IMR-90 (cell line): ENCODE measurements at regions not wholly inside any gene's neighbourhood (a gene's known extent, or its start where the extent isn't known, plus 50 kb on each side); places are given as distances from the start of the nearest gene placed in this dataset.

Experiments used
- ATAC-seq: fragments of 200-7000 bp; cut with Tn5 transposase; 2 replicates; pipeline ENCODE4 v1.9.1; 2020; ENCODE audit warnings: low read depth, mild to moderate bottlenecking, moderate library complexity
- BruUV-seq: library from RNA; stranded (reverse); fragments of 400-500 nt; replicated peaks from 2 replicates; lab custom pipeline; 2021; lab: Mats Ljungman, UMichigan
- CTCF ChIA-PET: fragments of 300-600 bp; formaldehyde crosslinking; extraction: SDS; loops from one replicate; lab custom pipeline; 2021; ENCODE audit warnings: antibody characterized with exemption; lab: Yijun Ruan, JAX
- POLR2A ChIA-PET: fragments of 300-600 bp; sonication (Branson Sonifier 250); formaldehyde crosslinking; loops from one replicate; lab custom pipeline; 2022; ENCODE audit warnings: antibody characterized with exemption; ENCODE audit not compliant: unreplicated experiment; lab: Charles Lee
- DNase-seq: peaks from one replicate; pipeline ENCODE4 v3.0.0; 2013
- H2AFZ ChIP-seq: replicated peaks from 2 replicates; pipeline ENCODE3; 2013; ENCODE audit warnings: low read length, mild to moderate bottlenecking; ENCODE audit not compliant: poor library complexity
- H2AK5ac ChIP-seq: 2 replicates; pipeline ENCODE4 v1.6.1; 2013; ENCODE audit warnings: low read depth, low read length, inconsistent platforms
- H2AK9ac ChIP-seq: replicated peaks from 2 replicates; pipeline ENCODE3; 2013; ENCODE audit warnings: mild to moderate bottlenecking, low read depth, low read length, moderate library complexity; ENCODE audit not compliant: poor library complexity
- H2BK120ac ChIP-seq: 2 replicates; pipeline ENCODE4 v1.6.1; 2013; ENCODE audit warnings: low read depth, low read length, inconsistent platforms
- H2BK15ac ChIP-seq: 3 replicates; pipeline ENCODE4 v1.6.1; 2013; ENCODE audit warnings: low read depth, low read length, inconsistent platforms
- H2BK20ac ChIP-seq: 2 replicates; pipeline ENCODE4 v1.6.1; 2013; ENCODE audit warnings: low read depth, mild to moderate bottlenecking, inconsistent platforms, low read length, moderate library complexity
- H2BK5ac ChIP-seq: 2 replicates; pipeline ENCODE4 v1.6.1; 2013; ENCODE audit warnings: mild to moderate bottlenecking, low read depth, low read length, inconsistent platforms; ENCODE audit not compliant: poor library complexity, severe bottlenecking
- H3K14ac ChIP-seq: replicated peaks from 2 replicates; pipeline ENCODE4 v1.6.1; 2013; ENCODE audit warnings: low read depth, low read length, inconsistent platforms
- H3K18ac ChIP-seq: 2 replicates; pipeline ENCODE4 v1.6.1; 2013; ENCODE audit warnings: low read depth, low read length, control low read depth
- H3K23ac ChIP-seq: 2 replicates; pipeline ENCODE4 v1.6.1; 2013; ENCODE audit warnings: low read depth, low read length, inconsistent platforms
- H3K27ac ChIP-seq: 2 replicates; pipeline ENCODE4 v1.5.1; 2013; ENCODE audit warnings: mild to moderate bottlenecking, control low read depth, low read length; ENCODE audit not compliant: insufficient read depth
- H3K27me3 ChIP-seq: 2 replicates; pipeline ENCODE4 v1.6.1; 2013; ENCODE audit warnings: low read length; ENCODE audit not compliant: control insufficient read depth, insufficient read depth
- H3K36me3 ChIP-seq: 2 replicates; pipeline ENCODE4 v1.6.1; 2013; ENCODE audit warnings: low read length, mixed read lengths; ENCODE audit not compliant: control insufficient read depth, insufficient read depth
- H3K4ac ChIP-seq: 2 replicates; pipeline ENCODE4 v1.6.1; 2013; ENCODE audit warnings: low read depth, low read length, inconsistent platforms
- H3K4me1 ChIP-seq: 2 replicates; pipeline ENCODE4 v1.6.1; 2013; ENCODE audit warnings: low read length, mixed read lengths; ENCODE audit not compliant: control insufficient read depth, insufficient read depth
- H3K4me2 ChIP-seq: 2 replicates; pipeline ENCODE4 v1.6.1; 2013; ENCODE audit warnings: low read depth, mild to moderate bottlenecking, control low read depth, low read length, moderate library complexity
- H3K4me3 ChIP-seq: 2 replicates; pipeline ENCODE4 v1.5.1; 2013; ENCODE audit warnings: low read depth, mild to moderate bottlenecking, control low read depth, low read length, moderate library complexity; ENCODE audit not compliant: insufficient read depth
- H3K56ac ChIP-seq: 2 replicates; pipeline ENCODE4 v1.6.1; 2013; ENCODE audit warnings: low read length, inconsistent platforms; ENCODE audit not compliant: insufficient read depth; ENCODE audit errors: extremely low read depth
- H3K79me1 ChIP-seq, 2 experiments: 2 replicates each; pipeline ENCODE4 v1.6.1; 2013; ENCODE audit warnings: low read length in 2 of 2, inconsistent platforms in 1 of 2, low read depth in 1 of 2
- H3K9ac ChIP-seq: 2 replicates; pipeline ENCODE4 v1.6.1; 2013; ENCODE audit warnings: low read depth, low read length, control low read depth
- H3K9me1 ChIP-seq: 2 replicates; pipeline ENCODE4 v1.6.1; 2013; ENCODE audit warnings: low read length, inconsistent platforms; ENCODE audit not compliant: insufficient read depth
- H3K9me3 ChIP-seq: 2 replicates; pipeline ENCODE4 v1.6.1; 2013; ENCODE audit warnings: low read length; ENCODE audit not compliant: control insufficient read depth, insufficient read depth
- H4K20me1 ChIP-seq: 2 replicates; pipeline ENCODE4 v1.6.1; 2013; ENCODE audit warnings: low read length, inconsistent platforms; ENCODE audit not compliant: insufficient read depth
- H4K5ac ChIP-seq: 2 replicates; pipeline ENCODE4 v1.6.1; 2013; ENCODE audit warnings: mild to moderate bottlenecking, low read depth, low read length, control low read depth
- H4K8ac ChIP-seq, 2 experiments: 2 replicates each; pipeline ENCODE4 v1.6.1; 2013; ENCODE audit warnings: low read depth in 2 of 2, low read length in 2 of 2, control low read depth in 1 of 2, inconsistent platforms in 1 of 2
- H4K91ac ChIP-seq: 2 replicates; pipeline ENCODE4 v1.6.1; 2013; ENCODE audit warnings: low read depth, low read length, inconsistent platforms; ENCODE audit not compliant: insufficient read depth
- BHLHE40 ChIP-seq: fragments of 150-350 bp; IDR thresholded peaks from 2 replicates; pipeline ENCODE4 v1.6.1; 2016; ENCODE audit warnings: mild to moderate bottlenecking, low read depth, low read length
- CHD1 ChIP-seq: IDR thresholded peaks from 2 replicates; pipeline ENCODE4 v1.6.1; 2012; ENCODE audit warnings: low read depth, low read length, improper control_type of control experiment
- FOS ChIP-seq: fragments of 150-350 bp; IDR thresholded peaks from 2 replicates; pipeline ENCODE4 v1.6.1; 2016; ENCODE audit warnings: low read depth, low read length
- MAFK ChIP-seq: IDR thresholded peaks from 2 replicates; pipeline ENCODE4 v1.6.1; 2012; ENCODE audit warnings: low read depth, low read length, improper control_type of control experiment
- MXI1 ChIP-seq: IDR thresholded peaks from 2 replicates; pipeline ENCODE4 v1.6.1; 2012; ENCODE audit warnings: low read depth, mild to moderate bottlenecking, low read length, moderate library complexity, borderline replicate concordance
- NFE2L2 ChIP-seq: fragments of 150-350 bp; IDR thresholded peaks from 2 replicates; pipeline ENCODE4 v1.6.1; 2016; ENCODE audit warnings: low read depth, mild to moderate bottlenecking, low read length
- POLR2A ChIP-seq: IDR thresholded peaks from 2 replicates; pipeline ENCODE4 v1.6.1; 2012; ENCODE audit warnings: mild to moderate bottlenecking, low read depth, low read length
- RCOR1 ChIP-seq: IDR thresholded peaks from 2 replicates; pipeline ENCODE4 v1.6.1; 2012; ENCODE audit warnings: mild to moderate bottlenecking, low read length, improper control_type of control experiment; ENCODE audit not compliant: insufficient replicate concordance
- SMC3 ChIP-seq: fragments of 150-350 bp; IDR thresholded peaks from 2 replicates; pipeline ENCODE4 v1.6.1; 2016; ENCODE audit warnings: low read depth, mild to moderate bottlenecking, antibody characterized with exemption, low read length, moderate library complexity
- WGBS, 2 experiments: methylation state at CpG; one replicate each; pipeline versions ENCODE4 v1.1.5 to v1.1.7; 2013; ENCODE audit warnings: missing lambda C conversion rate in 2 of 2; ENCODE audit not compliant: insufficient read length in 1 of 2; ENCODE audit errors: extremely low coverage in 2 of 2; 5-methylcytosine and 5-hydroxymethylcytosine counted together
- dilution Hi-C: fragments of 300-500 bp; cut with HindIII; formaldehyde crosslinking; loops from one replicate; pipeline ENCODE4 v1.14.3; 2018; ENCODE audit warnings: low sequenced_read_pairs; ENCODE audit not compliant: unreplicated experiment
- in situ Hi-C: fragments of 300-500 bp; cut with MboI; formaldehyde crosslinking; loops from 3 replicates; pipeline ENCODE4 v1.14.3; 2019; ENCODE audit warnings: low sequenced_read_pairs, inconsistent platforms, mixed read lengths
- intact Hi-C: fragments of 100-400 bp; cut with micrococcal nuclease; formaldehyde crosslinking; loops from 2 replicates; pipeline ENCODE4 v1.10.0; 2022
- TF ChIP-seq, protein P1 (sequence below): conservative IDR thresholded peaks from 2 replicates; pipeline ENCODE4 v1.5.1; 2012; ENCODE audit warnings: mild to moderate bottlenecking, low read depth, low read length, improper control_type of control experiment
- TF ChIP-seq, protein P2 (sequence below): fragments of 150-350 bp; IDR thresholded peaks from 2 replicates; pipeline ENCODE4 v1.6.1; 2016; ENCODE audit warnings: low read depth, mild to moderate bottlenecking, low read length, moderate library complexity, borderline replicate concordance
- TF ChIP-seq, protein P3 (sequence below): fragments of 150-350 bp; IDR thresholded peaks from 2 replicates; pipeline ENCODE4 v1.6.1; 2017; ENCODE audit warnings: mild to moderate bottlenecking, antibody characterized with exemption, low read length, low read depth

DNA sequence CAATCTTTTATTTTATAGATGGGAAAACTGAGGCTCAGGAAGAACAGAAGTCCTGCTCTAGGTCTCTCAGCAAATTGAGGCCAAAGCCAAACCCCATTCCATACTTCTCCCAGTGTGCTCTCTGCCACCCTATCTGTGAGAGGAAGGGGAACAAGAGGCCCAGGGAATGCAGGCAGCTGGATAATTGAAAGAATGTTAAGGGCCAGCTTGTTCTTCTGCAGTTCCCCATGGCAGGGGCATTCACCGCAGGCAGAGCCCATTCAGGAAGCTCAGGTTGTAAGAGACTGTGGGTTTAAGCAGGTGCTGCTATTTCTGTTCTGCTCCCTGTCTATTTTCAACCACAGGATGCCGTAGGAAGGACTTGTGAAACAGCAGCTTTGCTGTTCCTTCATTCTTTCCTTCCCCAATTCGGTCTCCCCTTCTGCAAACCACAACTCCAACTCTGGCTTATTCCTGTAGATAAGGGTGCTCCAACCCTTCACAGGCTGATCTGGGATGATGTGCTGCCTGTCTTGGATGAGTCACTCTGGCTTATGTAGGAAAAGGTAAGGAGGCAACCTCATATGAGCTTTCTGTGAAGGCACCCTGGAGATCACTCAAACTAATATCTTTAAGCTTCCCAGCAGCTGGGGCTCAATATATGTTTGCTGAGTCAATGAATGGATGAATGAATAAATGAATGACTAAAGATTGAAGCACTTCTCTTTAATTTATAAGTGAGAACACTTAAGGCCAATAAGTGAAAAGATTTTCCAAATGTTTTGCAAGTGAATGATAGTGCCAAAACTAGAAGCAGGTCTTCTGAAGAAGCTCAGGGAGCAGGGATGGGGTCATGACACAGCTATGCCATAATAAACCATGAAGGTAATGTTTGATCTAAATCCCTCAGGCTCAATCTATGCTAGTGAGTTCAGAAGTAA, 377.6 kb downstream of the BRINP1 start:
- in situ Hi-C loops (no loop called here), dilution Hi-C loops (no loop called here), intact Hi-C loops (no loop called here)
- H3K27ac ChIP-seq, result no peak overlapping the region
- H2AK9ac ChIP-seq, result no peak overlapping the region
- no peaks in the 10 kb centered on the region for H3K4me1 ChIP-seq
- H2AFZ ChIP-seq, result no peak overlapping the region
- no peak overlapping the region for H3K23ac ChIP-seq
- TF ChIP-seq SMC3 (no peak), MAFK (no peak), MXI1 (no peak), NFE2L2 (no peak), POLR2A (no peak), RCOR1 (no peak), FOS (no peak), BHLHE40 (no peak), CHD1 (no peak)
- TF ChIP-seq, protein P1, sequence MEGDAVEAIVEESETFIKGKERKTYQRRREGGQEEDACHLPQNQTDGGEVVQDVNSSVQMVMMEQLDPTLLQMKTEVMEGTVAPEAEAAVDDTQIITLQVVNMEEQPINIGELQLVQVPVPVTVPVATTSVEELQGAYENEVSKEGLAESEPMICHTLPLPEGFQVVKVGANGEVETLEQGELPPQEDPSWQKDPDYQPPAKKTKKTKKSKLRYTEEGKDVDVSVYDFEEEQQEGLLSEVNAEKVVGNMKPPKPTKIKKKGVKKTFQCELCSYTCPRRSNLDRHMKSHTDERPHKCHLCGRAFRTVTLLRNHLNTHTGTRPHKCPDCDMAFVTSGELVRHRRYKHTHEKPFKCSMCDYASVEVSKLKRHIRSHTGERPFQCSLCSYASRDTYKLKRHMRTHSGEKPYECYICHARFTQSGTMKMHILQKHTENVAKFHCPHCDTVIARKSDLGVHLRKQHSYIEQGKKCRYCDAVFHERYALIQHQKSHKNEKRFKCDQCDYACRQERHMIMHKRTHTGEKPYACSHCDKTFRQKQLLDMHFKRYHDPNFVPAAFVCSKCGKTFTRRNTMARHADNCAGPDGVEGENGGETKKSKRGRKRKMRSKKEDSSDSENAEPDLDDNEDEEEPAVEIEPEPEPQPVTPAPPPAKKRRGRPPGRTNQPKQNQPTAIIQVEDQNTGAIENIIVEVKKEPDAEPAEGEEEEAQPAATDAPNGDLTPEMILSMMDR, result no peak
- TF ChIP-seq, protein P2, sequence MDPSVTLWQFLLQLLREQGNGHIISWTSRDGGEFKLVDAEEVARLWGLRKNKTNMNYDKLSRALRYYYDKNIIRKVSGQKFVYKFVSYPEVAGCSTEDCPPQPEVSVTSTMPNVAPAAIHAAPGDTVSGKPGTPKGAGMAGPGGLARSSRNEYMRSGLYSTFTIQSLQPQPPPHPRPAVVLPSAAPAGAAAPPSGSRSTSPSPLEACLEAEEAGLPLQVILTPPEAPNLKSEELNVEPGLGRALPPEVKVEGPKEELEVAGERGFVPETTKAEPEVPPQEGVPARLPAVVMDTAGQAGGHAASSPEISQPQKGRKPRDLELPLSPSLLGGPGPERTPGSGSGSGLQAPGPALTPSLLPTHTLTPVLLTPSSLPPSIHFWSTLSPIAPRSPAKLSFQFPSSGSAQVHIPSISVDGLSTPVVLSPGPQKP, result no peak
- TF ChIP-seq, protein P3, sequence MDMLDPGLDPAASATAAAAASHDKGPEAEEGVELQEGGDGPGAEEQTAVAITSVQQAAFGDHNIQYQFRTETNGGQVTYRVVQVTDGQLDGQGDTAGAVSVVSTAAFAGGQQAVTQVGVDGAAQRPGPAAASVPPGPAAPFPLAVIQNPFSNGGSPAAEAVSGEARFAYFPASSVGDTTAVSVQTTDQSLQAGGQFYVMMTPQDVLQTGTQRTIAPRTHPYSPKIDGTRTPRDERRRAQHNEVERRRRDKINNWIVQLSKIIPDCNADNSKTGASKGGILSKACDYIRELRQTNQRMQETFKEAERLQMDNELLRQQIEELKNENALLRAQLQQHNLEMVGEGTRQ, result no peak
- H2BK120ac ChIP-seq, result no peak overlapping the region
- ChIA-PET POLR2A (no interaction called here), CTCF (no interaction called here)
- peaks cover 12% of the 10 kb centered on the region for H3K9me3 ChIP-seq
- no peaks in the 10 kb centered on the region for H3K79me1 ChIP-seq
- no peak overlapping the region for H3K4me3 ChIP-seq
- H3K4me2 ChIP-seq, result no peak overlapping the region
- H3K56ac ChIP-seq, result no peak overlapping the region
- no peaks in the 10 kb centered on the region for H3K36me3 ChIP-seq
- no peak overlapping the region for H4K8ac ChIP-seq
- H2BK20ac ChIP-seq, result no peak overlapping the region
- no CpG with 5 or more reads among the region's 3 CpGs for WGBS, 2 experiments
- no peaks in the 10 kb centered on the region for H4K20me1 ChIP-seq
- no peak overlapping the region for H2BK15ac ChIP-seq
- no peaks in the 10 kb centered on the region for H3K27me3 ChIP-seq
- no peak overlapping the region for H3K9ac ChIP-seq
- no peak for DNase-seq
- no peak overlapping the region for H3K18ac ChIP-seq
- no peak overlapping the region for H3K4ac ChIP-seq
- H3K9me1 ChIP-seq, result no peaks in the 10 kb centered on the region
- no peak overlapping the region for H4K91ac ChIP-seq
- no TSS peak for BruUV-seq
- no peak overlapping the region for H2BK5ac ChIP-seq
- no peak overlapping the region for H3K14ac ChIP-seq
- no peak for ATAC-seq
- H4K5ac ChIP-seq, result no peak overlapping the region
- no peak overlapping the region for H2AK5ac ChIP-seq
